ENCODE measurements at regions not wholly inside any gene's neighbourhood (a gene's known extent, or its start where the extent isn't known, plus 50 kb on each side); places are given as distances from the start of the nearest gene placed in this dataset.

GRCh38 chr12:13582421-13582820 lies 385.9 kb downstream of the EMP1 start:
- DNase-seq (ENCODE audit: low read depth): no peak
- no peak for TF ChIP-seq CTCF (IDR thresholded peaks at IDR 0.05; ENCODE audit: control insufficient read depth, extremely low read depth, insufficient read depth)
- H3K4me3 ChIP-seq (ENCODE audit: low read depth, low read length): no peak overlapping the region

GRCh38 chr12:13581031-13581430 lies 384.5 kb downstream of the EMP1 start:
- no peak overlapping the region for H3K4me3 ChIP-seq (ENCODE audit: low read depth, low read length)
- TF ChIP-seq CTCF (IDR thresholded peaks at IDR 0.05; ENCODE audit: control insufficient read depth, extremely low read depth, insufficient read depth): no peak
- DNase-seq (ENCODE audit: low read depth): no peak

- no peak for TF ChIP-seq CTCF (IDR thresholded peaks at IDR 0.05; ENCODE audit: control insufficient read depth, extremely low read depth, insufficient read depth)
- no peak for DNase-seq (ENCODE audit: low read depth)
- H3K4me3 ChIP-seq (ENCODE audit: low read depth, low read length): no peak overlapping the region
Observed at GRCh38 chr12:13580206-13580605, 383.7 kb downstream of the EMP1 start.

GRCh38 chr12:13576935-13577500 lies 380.5 kb downstream of the EMP1 start:
- no peak for TF ChIP-seq CTCF (IDR thresholded peaks at IDR 0.05; ENCODE audit: control insufficient read depth, extremely low read depth, insufficient read depth)
- DNase-seq (ENCODE audit: low read depth): no peak
- no peak overlapping the region for H3K4me3 ChIP-seq (ENCODE audit: low read depth, low read length)

GRCh38 chr12:13573698-13574321 lies 377.3 kb downstream of the EMP1 start:
- DNase-seq (ENCODE audit: low read depth): no peak
- no peak for TF ChIP-seq CTCF (IDR thresholded peaks at IDR 0.05; ENCODE audit: control insufficient read depth, extremely low read depth, insufficient read depth)
- H3K4me3 ChIP-seq (ENCODE audit: low read depth, low read length): no peak overlapping the region

GRCh38 chr12:13571035-13571434 lies 374.5 kb downstream of the EMP1 start:
- DNase-seq (ENCODE audit: low read depth): no peak
- no peak overlapping the region for H3K4me3 ChIP-seq (ENCODE audit: low read depth, low read length)
- no peak for TF ChIP-seq CTCF (IDR thresholded peaks at IDR 0.05; ENCODE audit: control insufficient read depth, extremely low read depth, insufficient read depth)

All from LNCaP clone FGC (cell line).